Central memory CD8-positive, alpha-beta T cell (primary cell): ENCODE measurements at regions not wholly inside any gene's neighbourhood (a gene's known extent, or its start where the extent isn't known, plus 50 kb on each side); places are given as distances from the start of the nearest gene placed in this dataset.
"Not testable (repeated sequence)": the region's sequence is repeated elsewhere in the genome, so short reads cannot be mapped to it uniquely, and the experiment has no call there.

ENCODE experiments used
- ATAC-seq: fragments of 150-1000 bp; cut with Tn5 transposase; replicated peaks from 2 replicates; pipeline ENCODE4 v1.10.0; 2022; ENCODE audit warnings: mild to moderate bottlenecking, moderate FRiP score, moderate number of reproducible peaks; ENCODE audit not compliant: poor library complexity, severe bottlenecking; ENCODE audit errors: extremely low read depth
- DNase-seq, 2 donors: peaks; one replicate each; pipeline ENCODE4 v3.0.0; 2021; ENCODE audit warnings: low spot score in 2 of 2
- H3K27ac Mint-ChIP-seq: one replicate; pipeline ENCODE4 v1.8.0; 2022; ENCODE audit warnings: low read depth, mild to moderate bottlenecking, moderate library complexity, mixed read lengths
- H3K27me3 Mint-ChIP-seq: one replicate; pipeline ENCODE4 v1.8.0; 2022; ENCODE audit warnings: mixed read lengths
- H3K36me3 Mint-ChIP-seq: one replicate; pipeline ENCODE4 v1.8.0; 2022; ENCODE audit warnings: mild to moderate bottlenecking, moderate library complexity, mixed read lengths; ENCODE audit not compliant: insufficient read depth
- H3K4me1 Mint-ChIP-seq: one replicate; pipeline ENCODE4 v1.8.0; 2022; ENCODE audit warnings: mixed read lengths
- H3K4me3 Mint-ChIP-seq: one replicate; pipeline ENCODE4 v1.8.0; 2022; ENCODE audit warnings: mild to moderate bottlenecking, moderate library complexity, mixed read lengths
- H3K9me3 Mint-ChIP-seq: one replicate; pipeline ENCODE4 v1.8.0; 2022; ENCODE audit warnings: mixed read lengths

DNA sequence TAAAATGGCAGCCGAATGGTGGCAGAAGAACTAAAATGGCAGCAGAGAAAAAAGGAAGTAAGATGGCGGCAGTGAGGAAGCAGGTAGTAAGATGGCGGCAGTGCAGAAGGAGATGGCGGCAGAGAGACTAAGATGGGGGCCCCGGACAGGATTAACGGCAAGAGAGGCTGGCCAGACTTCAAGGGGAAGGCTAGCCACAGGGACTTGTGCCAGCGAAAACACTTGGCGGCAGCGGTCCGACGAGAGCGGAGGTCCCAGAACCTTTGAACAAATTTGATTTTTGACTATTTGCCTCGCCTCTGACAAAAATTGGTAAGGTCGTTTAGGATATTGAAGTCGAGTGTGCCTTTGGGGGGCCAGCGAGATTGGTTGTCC, 639.4 kb upstream of the DPP6 start:
- H3K4me1 Mint-ChIP-seq, H3K27ac Mint-ChIP-seq, H3K36me3 Mint-ChIP-seq, DNase-seq, ATAC-seq, H3K27me3 Mint-ChIP-seq, H3K4me3 Mint-ChIP-seq: not testable (repeated sequence)
- peaks cover 37% of the 10 kb centered on the region for H3K9me3 Mint-ChIP-seq

DNA sequence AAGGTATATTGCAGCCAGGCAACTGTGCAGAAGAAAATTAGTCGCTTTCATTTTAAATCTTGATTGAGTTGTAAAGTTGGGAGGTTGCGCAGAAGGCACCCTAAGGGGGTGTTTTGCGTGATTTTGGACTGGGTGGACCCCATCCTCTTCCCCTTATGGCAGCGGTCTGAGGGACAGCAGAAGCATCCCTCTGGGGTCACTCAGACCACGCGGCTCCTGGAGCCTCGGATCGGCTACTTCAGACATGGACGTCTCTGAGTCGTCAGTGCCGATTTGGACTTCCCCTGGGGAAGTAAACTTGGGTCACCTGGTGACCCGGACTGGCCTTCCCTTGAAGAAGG, 639.0 kb upstream of the DPP6 start:
- Mint-ChIP-seq H3K4me3 (no peak overlapping the region), H3K27ac (no peak overlapping the region), H3K27me3 (no peaks in the 10 kb centered on the region), H3K36me3 (no peaks in the 10 kb centered on the region), H3K9me3 (peaks cover 37% of the 10 kb centered on the region), H3K4me1 (no peaks in the 10 kb centered on the region)
- ATAC-seq = no peak
- DNase-seq = no peak

DNA sequence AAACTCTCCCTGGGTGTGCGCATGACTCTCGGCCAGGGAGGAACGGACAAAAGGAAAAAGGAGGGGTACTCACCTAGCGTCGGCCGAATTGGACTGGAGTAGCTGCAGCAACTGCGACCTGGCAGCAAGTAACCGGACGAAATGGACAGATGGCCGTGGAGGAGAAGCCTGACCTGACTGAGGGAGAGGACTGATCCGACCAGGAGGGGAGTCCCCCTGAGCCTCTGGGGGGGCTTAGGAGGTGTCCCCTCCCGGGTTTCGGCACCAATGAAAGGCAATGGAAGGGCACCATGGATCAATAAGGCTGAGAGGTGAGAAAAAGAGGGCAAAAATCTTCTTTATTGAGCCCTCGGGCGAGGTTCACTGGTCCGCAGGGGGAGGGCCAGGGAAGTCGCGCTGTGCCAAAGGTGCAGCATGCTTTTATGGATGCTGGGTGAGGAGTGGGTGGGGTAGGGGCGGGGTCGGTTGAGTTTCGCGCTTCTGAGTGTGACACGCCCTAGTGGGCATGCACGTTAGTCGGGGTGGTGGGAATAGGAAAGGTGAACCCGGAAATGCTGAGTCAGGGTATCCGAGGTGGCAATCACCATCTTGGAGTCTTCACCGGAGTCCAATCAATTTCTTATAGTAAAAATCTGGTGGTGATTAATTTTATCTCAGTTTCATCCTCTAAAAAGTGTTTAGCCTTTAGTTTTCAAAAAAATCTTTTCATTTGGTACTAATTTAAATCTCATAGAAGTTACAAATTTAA, 638.5 kb upstream of the DPP6 start:
- no peaks in the 10 kb centered on the region for H3K36me3 Mint-ChIP-seq
- peaks cover 38% of the 10 kb centered on the region for H3K9me3 Mint-ChIP-seq
- ATAC-seq = no peak
- no peak for DNase-seq
- H3K4me1 Mint-ChIP-seq = no peaks in the 10 kb centered on the region
- no peak overlapping the region for H3K4me3 Mint-ChIP-seq
- H3K27ac Mint-ChIP-seq = no peak overlapping the region
- H3K27me3 Mint-ChIP-seq = no peaks in the 10 kb centered on the region

DNA sequence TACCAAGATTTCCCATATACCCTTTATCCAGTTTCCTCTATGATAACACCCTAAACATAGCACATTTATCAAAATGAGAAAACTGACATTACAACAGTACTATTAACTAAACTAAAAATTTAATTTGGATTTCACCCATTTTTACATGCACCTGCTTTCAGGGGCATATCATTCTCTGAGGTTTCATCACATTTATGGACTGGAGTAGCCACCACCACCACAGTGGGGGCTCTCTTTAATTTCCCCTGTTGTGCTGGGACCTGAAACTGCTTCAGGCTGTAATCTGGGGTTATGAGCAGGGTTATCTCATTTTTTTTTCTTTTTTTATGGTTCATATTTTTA, 637.9 kb upstream of the DPP6 start:
- no peaks in the 10 kb centered on the region for H3K36me3 Mint-ChIP-seq
- DNase-seq = no peak
- no peaks in the 10 kb centered on the region for H3K4me1 Mint-ChIP-seq
- H3K27ac Mint-ChIP-seq = no peak overlapping the region
- no peaks in the 10 kb centered on the region for H3K27me3 Mint-ChIP-seq
- peaks cover 38% of the 10 kb centered on the region for H3K9me3 Mint-ChIP-seq
- H3K4me3 Mint-ChIP-seq = no peak overlapping the region
- no peak for ATAC-seq

DNA sequence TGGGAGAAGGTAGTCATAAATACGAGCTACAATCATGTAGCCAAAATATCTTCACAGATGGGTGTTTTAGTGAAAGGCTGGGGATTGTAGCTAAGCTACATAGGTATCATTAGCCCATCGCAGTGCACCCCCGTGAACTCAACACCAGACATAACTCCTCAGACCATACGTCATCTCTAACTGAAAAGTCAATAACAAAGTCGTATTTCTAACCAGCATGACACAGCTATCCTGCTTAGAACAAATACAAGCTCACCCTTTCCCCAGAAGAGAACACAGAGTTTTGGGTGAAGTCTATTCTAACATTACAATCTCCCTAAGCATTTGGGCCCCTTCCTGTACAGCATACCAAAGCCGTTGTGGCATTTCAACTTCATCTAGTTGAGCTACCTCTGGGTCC, 636.6 kb upstream of the DPP6 start:
- Mint-ChIP-seq H3K4me1 (no peaks in the 10 kb centered on the region), H3K27me3 (no peaks in the 10 kb centered on the region), H3K4me3 (no peak overlapping the region), H3K9me3 (peaks cover 31% of the 10 kb centered on the region), H3K27ac (no peak overlapping the region), H3K36me3 (no peaks in the 10 kb centered on the region)
- ATAC-seq = no peak
- DNase-seq = no peak

DNA sequence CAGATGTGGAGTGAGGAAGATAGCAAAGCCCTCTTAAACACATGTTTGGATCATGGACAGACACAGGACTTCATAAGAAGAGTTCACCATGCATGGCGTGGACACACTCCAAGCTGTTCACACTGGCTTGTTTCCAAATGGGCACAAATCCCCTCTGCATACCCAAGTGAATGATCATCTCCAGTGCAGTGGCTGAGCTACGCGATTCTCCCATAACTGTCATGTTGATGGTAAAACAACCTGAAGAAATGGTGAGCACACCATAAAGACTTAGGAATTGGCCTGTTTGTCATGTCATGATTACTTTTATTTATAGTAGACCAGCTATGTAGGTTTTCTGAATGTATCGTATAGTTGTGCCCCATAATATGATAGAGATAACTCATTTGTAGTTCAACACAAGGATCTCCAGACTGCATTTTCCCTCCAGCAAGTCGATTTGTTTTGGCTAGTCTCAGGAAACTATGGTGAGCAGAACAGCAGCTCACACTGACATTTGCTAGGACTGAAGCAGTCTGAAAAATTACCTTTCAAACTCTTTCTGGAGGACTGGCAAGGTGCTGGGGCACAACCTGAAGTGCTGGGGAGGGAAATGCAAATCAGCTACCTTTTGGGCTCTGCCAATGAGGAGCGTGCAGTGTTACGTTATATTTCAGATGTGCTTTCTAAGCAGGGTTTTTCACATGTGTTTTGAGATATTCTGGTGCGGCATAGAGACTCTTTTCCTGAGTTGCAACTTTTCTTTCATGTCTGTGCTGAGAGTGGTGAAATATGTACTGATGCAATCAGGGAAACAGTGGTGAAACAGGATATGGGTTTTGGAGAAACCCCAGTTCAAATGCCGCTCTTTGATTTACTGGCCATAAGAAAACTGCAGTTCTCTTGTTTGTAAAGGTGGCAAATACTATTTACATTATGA, 629.6 kb upstream of the DPP6 start:
- Mint-ChIP-seq H3K4me1 (no peaks in the 10 kb centered on the region), H3K4me3 (no peak overlapping the region), H3K27ac (no peak overlapping the region), H3K27me3 (no peaks in the 10 kb centered on the region), H3K9me3 (peaks cover 6% of the 10 kb centered on the region), H3K36me3 (peaks cover 2% of the 10 kb centered on the region)
- no peak for ATAC-seq
- DNase-seq = no peak

DNA sequence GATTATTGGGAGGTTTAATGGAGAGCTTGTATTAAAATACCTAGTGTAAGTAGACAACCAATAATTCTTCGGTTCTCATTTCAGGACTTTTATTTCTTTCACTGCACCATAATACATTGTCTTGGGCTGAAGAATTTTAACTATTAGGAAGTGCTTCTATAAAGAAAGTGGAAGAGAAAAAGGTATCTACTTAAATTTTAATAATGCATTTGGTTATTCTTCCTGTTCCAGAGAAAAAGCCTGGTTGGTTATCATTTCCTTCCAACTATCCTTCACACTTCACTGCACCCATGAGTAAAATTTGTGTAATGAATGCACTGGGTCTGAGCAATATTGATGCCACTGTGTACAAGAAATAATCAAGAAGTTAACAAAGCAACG, 629.0 kb upstream of the DPP6 start:
- H3K9me3 Mint-ChIP-seq = peaks cover 6% of the 10 kb centered on the region

DNA sequence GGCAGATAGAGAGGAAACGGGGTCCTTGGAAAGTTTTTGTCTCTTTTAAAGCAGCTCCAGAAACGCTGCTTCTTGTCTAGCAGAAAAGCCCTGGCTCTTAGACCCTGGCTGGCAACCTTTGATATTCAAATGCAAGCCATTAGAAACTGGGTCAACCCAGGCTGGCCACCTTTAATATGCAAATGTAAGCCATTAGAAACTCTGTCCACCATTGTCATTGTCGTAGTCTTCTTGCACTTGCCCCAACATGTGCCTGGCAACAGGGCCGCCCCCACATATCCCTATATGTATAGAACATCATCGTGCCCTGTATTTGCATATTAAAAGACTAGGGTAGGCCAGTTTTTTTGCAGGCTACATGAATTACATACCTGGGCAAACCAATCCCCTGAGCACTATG, 621.3 kb upstream of the DPP6 start:
- DNase-seq (no peak), ATAC-seq (no peak)
- Mint-ChIP-seq H3K36me3 (no peaks in the 10 kb centered on the region), H3K4me1 (no peaks in the 10 kb centered on the region), H3K4me3 (no peak overlapping the region), H3K27me3 (no peaks in the 10 kb centered on the region), H3K27ac (no peak overlapping the region), H3K9me3 (no peaks in the 10 kb centered on the region)

More for the DNA sequence above, 629.0 kb upstream of the DPP6 start:
- Mint-ChIP-seq H3K36me3 (peaks cover 2% of the 10 kb centered on the region), H3K27me3 (no peaks in the 10 kb centered on the region), H3K4me1 (no peaks in the 10 kb centered on the region), H3K27ac (no peak overlapping the region), H3K4me3 (no peak overlapping the region)
- DNase-seq (no peak), ATAC-seq (no peak)

DNA sequence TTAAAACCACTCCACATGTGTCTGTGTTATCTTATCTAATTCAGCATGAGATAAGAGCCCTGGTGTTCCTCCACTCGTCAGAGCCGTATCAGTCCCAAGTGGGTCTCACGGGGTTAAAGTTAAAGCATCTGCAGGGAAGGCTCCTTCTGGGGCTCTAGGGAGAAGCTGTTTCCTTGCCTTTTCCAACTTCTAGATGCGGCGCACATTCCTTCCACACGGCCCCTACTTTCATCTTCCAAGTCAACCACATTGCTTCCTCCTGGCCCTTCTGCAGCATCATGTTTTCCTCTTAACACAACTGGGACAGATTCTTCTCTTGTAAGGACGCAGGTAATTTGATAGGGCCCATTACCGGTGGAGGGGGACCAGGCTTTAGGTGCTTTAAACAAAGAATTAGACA, 620.1 kb upstream of the DPP6 start:
- ATAC-seq (no peak), DNase-seq (no peak)
- Mint-ChIP-seq H3K27me3 (no peaks in the 10 kb centered on the region), H3K4me1 (no peaks in the 10 kb centered on the region), H3K4me3 (no peak overlapping the region), H3K27ac (no peak overlapping the region), H3K9me3 (peaks cover 6% of the 10 kb centered on the region), H3K36me3 (no peaks in the 10 kb centered on the region)

DNA sequence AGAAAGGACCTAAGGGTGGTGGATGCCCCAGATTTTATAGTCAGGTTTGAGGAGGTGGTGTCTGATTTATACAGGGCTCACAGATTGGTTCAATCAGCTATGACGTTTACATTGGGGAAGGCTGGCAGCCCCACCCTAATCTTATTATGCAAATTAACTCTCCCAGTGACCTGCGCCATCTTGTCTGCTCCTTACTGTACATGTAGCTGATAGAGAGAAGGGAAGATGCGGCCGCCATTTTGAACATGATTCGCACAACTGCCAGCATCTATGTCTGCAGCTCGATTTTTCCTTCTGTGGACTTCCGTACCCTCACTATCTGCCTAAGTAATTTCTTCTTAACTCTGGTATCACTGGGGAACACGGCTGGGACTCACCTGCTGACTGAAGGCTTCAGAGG, 619.0 kb upstream of the DPP6 start:
- Mint-ChIP-seq H3K4me1 (no peaks in the 10 kb centered on the region), H3K4me3 (no peak overlapping the region), H3K9me3 (peaks cover 12% of the 10 kb centered on the region), H3K36me3 (peaks cover 2% of the 10 kb centered on the region), H3K27ac (no peak overlapping the region), H3K27me3 (no peaks in the 10 kb centered on the region)
- DNase-seq (no peak), ATAC-seq (no peak)

DNA sequence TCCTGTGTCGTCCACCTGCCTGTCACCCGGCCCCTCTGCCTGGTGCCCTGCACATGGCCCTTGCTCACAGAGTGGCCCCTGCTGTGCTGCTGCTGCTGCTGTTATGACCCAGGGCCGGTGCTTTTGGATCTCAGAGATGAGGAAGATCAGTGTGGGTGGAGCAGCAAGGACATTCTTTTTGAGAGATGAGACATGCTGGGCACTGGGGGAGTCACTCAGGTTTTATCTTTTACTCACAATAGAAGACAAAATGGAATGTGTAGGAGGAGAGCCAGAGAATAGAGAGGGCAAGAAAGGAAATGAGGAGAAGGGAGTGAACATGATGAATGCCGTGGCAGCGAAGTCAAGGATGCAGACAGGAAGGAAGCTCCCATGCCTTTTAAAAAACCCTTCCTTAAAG, 611.5 kb upstream of the DPP6 start:
- H3K27me3 Mint-ChIP-seq = no peaks in the 10 kb centered on the region
- no peak for DNase-seq
- H3K9me3 Mint-ChIP-seq = peaks cover 25% of the 10 kb centered on the region
- no peak for ATAC-seq
- H3K36me3 Mint-ChIP-seq = peaks cover 2% of the 10 kb centered on the region
- no peaks in the 10 kb centered on the region for H3K4me1 Mint-ChIP-seq
- no peak overlapping the region for H3K4me3 Mint-ChIP-seq
- no peak overlapping the region for H3K27ac Mint-ChIP-seq

DNA sequence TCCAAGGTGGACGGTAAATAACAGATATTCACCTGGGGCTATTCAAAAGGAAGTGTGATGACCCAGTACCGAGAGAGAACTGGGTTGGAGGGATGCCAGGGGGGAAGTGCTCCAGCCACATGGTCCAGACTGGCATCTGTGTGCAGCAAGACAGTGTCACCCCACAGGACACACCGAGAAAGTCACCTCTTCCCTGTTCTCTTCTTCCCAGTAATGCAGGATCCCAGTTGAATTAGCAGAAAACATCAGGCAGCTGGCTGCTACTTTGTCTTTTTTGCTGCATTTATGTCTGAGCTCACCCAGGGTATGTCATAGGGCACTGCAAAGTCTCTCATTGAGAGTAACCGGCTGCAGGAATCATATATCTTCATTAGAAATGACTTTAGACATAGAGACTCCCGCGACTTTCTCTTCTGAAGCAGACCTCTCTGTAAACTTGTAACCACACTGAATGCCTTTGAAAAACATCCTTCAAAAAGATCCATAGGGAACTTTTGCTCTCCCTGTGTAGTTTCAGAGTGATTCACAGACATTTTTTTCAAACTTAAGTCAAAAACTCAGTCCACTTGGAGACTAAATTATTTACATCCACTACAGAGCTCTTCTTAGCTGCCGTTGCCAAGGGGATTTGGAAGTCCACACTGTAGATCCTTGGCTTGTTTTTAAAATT, 609.0 kb upstream of the DPP6 start:
- H3K27me3 Mint-ChIP-seq = no peaks in the 10 kb centered on the region
- no peak overlapping the region for H3K4me3 Mint-ChIP-seq
- DNase-seq (no peak), ATAC-seq (no peak)
- no peak overlapping the region for H3K27ac Mint-ChIP-seq
- H3K36me3 Mint-ChIP-seq = no peaks in the 10 kb centered on the region
- H3K4me1 Mint-ChIP-seq = no peaks in the 10 kb centered on the region
- H3K9me3 Mint-ChIP-seq = peaks cover 13% of the 10 kb centered on the region

DNA sequence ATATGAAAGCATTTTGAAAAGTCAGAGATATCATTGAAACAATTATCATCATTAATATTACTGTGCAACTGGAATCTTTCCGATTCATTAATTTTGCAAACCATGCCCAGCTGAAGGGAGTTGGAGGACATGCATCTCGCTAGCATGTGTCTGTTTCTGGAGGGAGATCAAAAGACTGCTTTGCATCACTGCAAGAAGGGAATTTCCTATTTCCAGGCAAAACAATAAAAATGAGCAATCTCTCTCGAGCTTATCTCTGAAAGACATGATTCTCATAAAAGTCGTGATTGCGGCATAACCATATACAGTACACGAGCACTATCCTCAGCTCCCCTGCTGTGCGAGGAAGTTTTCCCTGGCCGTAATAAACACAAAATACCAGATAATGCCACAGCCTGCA, 607.6 kb upstream of the DPP6 start:
- no peaks in the 10 kb centered on the region for H3K4me1 Mint-ChIP-seq
- no peak overlapping the region for H3K4me3 Mint-ChIP-seq
- no peak overlapping the region for H3K27ac Mint-ChIP-seq
- H3K9me3 Mint-ChIP-seq = peaks cover 13% of the 10 kb centered on the region
- ATAC-seq (no peak), DNase-seq (no peak)
- H3K36me3 Mint-ChIP-seq = no peaks in the 10 kb centered on the region
- H3K27me3 Mint-ChIP-seq = no peaks in the 10 kb centered on the region
